SK-N-SH treated with all-trans-retinoic acid at 6 μM for 48 hours (cell line): ENCODE measurements at regions not wholly inside any gene's neighbourhood (a gene's known extent, or its start where the extent isn't known, plus 50 kb on each side); places are given as distances from the start of the nearest gene placed in this dataset.

Experiments used
- ATAC-seq: fragments of 200-7000 bp; cut with Tn5 transposase; 3 replicates; pipeline ENCODE4 v1.9.1; 2020; ENCODE audit warnings: mild to moderate bottlenecking, moderate library complexity
- ARNTL ChIP-seq: fragments of 450-650 bp; formaldehyde crosslinking; IDR thresholded peaks from 2 replicates; pipeline ENCODE4 v1.5.0; 2020; ENCODE audit warnings: low read depth, mild to moderate bottlenecking, moderate library complexity, borderline replicate concordance
- BACH2 ChIP-seq: fragments of 250-450 bp; sonication (Bioruptor Pico); IDR thresholded peaks from 2 replicates; pipeline ENCODE4 v1.9.0; 2021; ENCODE audit warnings: mild to moderate bottlenecking, borderline replicate concordance
- CSDC2 ChIP-seq: fragments of 250-450 bp; sonication (Bioruptor Pico); IDR thresholded peaks from 2 replicates; pipeline ENCODE4 v1.5.0; 2020; ENCODE audit warnings: mild to moderate bottlenecking, moderate library complexity
- ESRRG ChIP-seq: fragments of 250-450 bp; sonication (Bioruptor Pico); IDR thresholded peaks from 2 replicates; pipeline ENCODE4 v1.6.1; 2021; ENCODE audit warnings: mild to moderate bottlenecking
- GLIS3 ChIP-seq: fragments of 250-450 bp; sonication (Bioruptor Pico); IDR thresholded peaks from 2 replicates; pipeline ENCODE4 v1.5.0; 2020; ENCODE audit warnings: mild to moderate bottlenecking, moderate library complexity
- ISL1 ChIP-seq: fragments of 250-450 bp; sonication (Bioruptor Pico); IDR thresholded peaks from 2 replicates; pipeline ENCODE4 v2.1.2; 2022; ENCODE audit warnings: mild to moderate bottlenecking, moderate library complexity
- OSR1 ChIP-seq: fragments of 250-450 bp; sonication (Bioruptor Pico); IDR thresholded peaks from 2 replicates; pipeline ENCODE4 v1.8.0; 2022; ENCODE audit warnings: moderate library complexity, mild to moderate bottlenecking, inconsistent platforms
- PPARA ChIP-seq: fragments of 250-450 bp; sonication (Bioruptor Pico); IDR thresholded peaks from 2 replicates; pipeline ENCODE4 v1.5.0; 2020; ENCODE audit warnings: mild to moderate bottlenecking, borderline replicate concordance
- RARB ChIP-seq: fragments of 250-450 bp; sonication (Bioruptor Pico); IDR thresholded peaks from 2 replicates; pipeline ENCODE4 v1.8.0; 2021; ENCODE audit warnings: mild to moderate bottlenecking, moderate library complexity
- SNAI2 ChIP-seq: fragments of 250-450 bp; sonication (Bioruptor Pico); IDR thresholded peaks from 2 replicates; pipeline ENCODE4 v1.5.0; 2020; ENCODE audit warnings: mild to moderate bottlenecking, moderate library complexity
- TCF4 ChIP-seq: fragments of 250-450 bp; sonication (Bioruptor Pico); IDR thresholded peaks from 2 replicates; pipeline ENCODE4 v1.8.0; 2021; ENCODE audit warnings: mild to moderate bottlenecking, moderate library complexity, borderline replicate concordance
- ZC3H10 ChIP-seq: fragments of 250-450 bp; sonication (Bioruptor Pico); IDR thresholded peaks from 2 replicates; pipeline ENCODE4 v1.5.1; 2021; ENCODE audit warnings: mild to moderate bottlenecking, moderate library complexity
- ZFP3 ChIP-seq: fragments of 250-450 bp; sonication (Bioruptor Pico); IDR thresholded peaks from 2 replicates; pipeline ENCODE4 v1.5.0; 2020; ENCODE audit warnings: mild to moderate bottlenecking, moderate library complexity
- ZFP30 ChIP-seq: fragments of 450-650 bp; formaldehyde crosslinking; IDR thresholded peaks from 2 replicates; pipeline ENCODE4 v1.5.0; 2022; ENCODE audit warnings: mild to moderate bottlenecking, moderate library complexity
- ZNF565 ChIP-seq: fragments of 450-650 bp; formaldehyde crosslinking; conservative IDR thresholded peaks from 2 replicates; pipeline ENCODE4 v1.5.0; 2020; ENCODE audit warnings: low read depth, mild to moderate bottlenecking, moderate library complexity
- ZNF70 ChIP-seq: fragments of 450-650 bp; formaldehyde crosslinking; IDR thresholded peaks from 2 replicates; pipeline ENCODE4 v1.5.0; 2020; ENCODE audit warnings: mild to moderate bottlenecking, moderate library complexity
- ZNF8 ChIP-seq: fragments of 450-650 bp; formaldehyde crosslinking; IDR thresholded peaks from 2 replicates; pipeline ENCODE4 v1.5.0; 2020; ENCODE audit warnings: mild to moderate bottlenecking, moderate library complexity
- TF ChIP-seq, protein P1 (sequence below): fragments of 250-450 bp; sonication (Bioruptor Pico); IDR thresholded peaks from 2 replicates; pipeline ENCODE4 v1.8.0; 2020; ENCODE audit warnings: mild to moderate bottlenecking, moderate library complexity, borderline replicate concordance
- TF ChIP-seq, protein P2 (sequence below): fragments of 250-450 bp; sonication (Bioruptor Pico); IDR thresholded peaks from 2 replicates; pipeline ENCODE4 v1.5.1; 2021; ENCODE audit warnings: mild to moderate bottlenecking, moderate library complexity
- TF ChIP-seq, protein P3 (sequence below): fragments of 250-450 bp; sonication (Bioruptor Pico); IDR thresholded peaks from 2 replicates; pipeline ENCODE4 v1.5.0; 2020; ENCODE audit warnings: mild to moderate bottlenecking, moderate library complexity
- TF ChIP-seq, protein P4 (sequence below): fragments of 250-450 bp; sonication (Bioruptor Pico); IDR thresholded peaks from 2 replicates; pipeline ENCODE4 v1.5.1; 2020; ENCODE audit warnings: low read depth, mild to moderate bottlenecking, moderate library complexity
- TF ChIP-seq, protein P5 (sequence below): fragments of 250-450 bp; sonication (Bioruptor Pico); IDR thresholded peaks from 2 replicates; pipeline ENCODE4 v1.8.0; 2021; ENCODE audit warnings: low read depth, mild to moderate bottlenecking, moderate library complexity, borderline replicate concordance

- TF ChIP-seq, protein P1, sequence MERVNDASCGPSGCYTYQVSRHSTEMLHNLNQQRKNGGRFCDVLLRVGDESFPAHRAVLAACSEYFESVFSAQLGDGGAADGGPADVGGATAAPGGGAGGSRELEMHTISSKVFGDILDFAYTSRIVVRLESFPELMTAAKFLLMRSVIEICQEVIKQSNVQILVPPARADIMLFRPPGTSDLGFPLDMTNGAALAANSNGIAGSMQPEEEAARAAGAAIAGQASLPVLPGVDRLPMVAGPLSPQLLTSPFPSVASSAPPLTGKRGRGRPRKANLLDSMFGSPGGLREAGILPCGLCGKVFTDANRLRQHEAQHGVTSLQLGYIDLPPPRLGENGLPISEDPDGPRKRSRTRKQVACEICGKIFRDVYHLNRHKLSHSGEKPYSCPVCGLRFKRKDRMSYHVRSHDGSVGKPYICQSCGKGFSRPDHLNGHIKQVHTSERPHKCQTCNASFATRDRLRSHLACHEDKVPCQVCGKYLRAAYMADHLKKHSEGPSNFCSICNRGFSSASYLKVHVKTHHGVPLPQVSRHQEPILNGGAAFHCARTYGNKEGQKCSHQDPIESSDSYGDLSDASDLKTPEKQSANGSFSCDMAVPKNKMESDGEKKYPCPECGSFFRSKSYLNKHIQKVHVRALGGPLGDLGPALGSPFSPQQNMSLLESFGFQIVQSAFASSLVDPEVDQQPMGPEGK (CRISPR knock-in tag) = no peak
- TF ChIP-seq, protein P2, sequence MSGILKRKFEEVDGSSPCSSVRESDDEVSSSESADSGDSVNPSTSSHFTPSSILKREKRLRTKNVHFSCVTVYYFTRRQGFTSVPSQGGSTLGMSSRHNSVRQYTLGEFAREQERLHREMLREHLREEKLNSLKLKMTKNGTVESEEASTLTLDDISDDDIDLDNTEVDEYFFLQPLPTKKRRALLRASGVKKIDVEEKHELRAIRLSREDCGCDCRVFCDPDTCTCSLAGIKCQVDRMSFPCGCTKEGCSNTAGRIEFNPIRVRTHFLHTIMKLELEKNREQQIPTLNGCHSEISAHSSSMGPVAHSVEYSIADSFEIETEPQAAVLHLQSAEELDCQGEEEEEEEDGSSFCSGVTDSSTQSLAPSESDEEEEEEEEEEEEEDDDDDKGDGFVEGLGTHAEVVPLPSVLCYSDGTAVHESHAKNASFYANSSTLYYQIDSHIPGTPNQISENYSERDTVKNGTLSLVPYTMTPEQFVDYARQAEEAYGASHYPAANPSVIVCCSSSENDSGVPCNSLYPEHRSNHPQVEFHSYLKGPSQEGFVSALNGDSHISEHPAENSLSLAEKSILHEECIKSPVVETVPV = no peak
- TF ChIP-seq ZC3H10 (CRISPR knock-in tag) (no peak), ZNF8 (CRISPR knock-in tag) (no peak), ESRRG (CRISPR knock-in tag) (no peak), OSR1 (CRISPR knock-in tag) (no peak), TCF4 (CRISPR knock-in tag) (no peak)
- TF ChIP-seq, protein P3, sequence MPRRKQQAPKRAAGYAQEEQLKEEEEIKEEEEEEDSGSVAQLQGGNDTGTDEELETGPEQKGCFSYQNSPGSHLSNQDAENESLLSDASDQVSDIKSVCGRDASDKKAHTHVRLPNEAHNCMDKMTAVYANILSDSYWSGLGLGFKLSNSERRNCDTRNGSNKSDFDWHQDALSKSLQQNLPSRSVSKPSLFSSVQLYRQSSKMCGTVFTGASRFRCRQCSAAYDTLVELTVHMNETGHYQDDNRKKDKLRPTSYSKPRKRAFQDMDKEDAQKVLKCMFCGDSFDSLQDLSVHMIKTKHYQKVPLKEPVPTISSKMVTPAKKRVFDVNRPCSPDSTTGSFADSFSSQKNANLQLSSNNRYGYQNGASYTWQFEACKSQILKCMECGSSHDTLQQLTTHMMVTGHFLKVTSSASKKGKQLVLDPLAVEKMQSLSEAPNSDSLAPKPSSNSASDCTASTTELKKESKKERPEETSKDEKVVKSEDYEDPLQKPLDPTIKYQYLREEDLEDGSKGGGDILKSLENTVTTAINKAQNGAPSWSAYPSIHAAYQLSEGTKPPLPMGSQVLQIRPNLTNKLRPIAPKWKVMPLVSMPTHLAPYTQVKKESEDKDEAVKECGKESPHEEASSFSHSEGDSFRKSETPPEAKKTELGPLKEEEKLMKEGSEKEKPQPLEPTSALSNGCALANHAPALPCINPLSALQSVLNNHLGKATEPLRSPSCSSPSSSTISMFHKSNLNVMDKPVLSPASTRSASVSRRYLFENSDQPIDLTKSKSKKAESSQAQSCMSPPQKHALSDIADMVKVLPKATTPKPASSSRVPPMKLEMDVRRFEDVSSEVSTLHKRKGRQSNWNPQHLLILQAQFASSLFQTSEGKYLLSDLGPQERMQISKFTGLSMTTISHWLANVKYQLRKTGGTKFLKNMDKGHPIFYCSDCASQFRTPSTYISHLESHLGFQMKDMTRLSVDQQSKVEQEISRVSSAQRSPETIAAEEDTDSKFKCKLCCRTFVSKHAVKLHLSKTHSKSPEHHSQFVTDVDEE (CRISPR knock-in tag) = no peak
- TF ChIP-seq, protein P4, sequence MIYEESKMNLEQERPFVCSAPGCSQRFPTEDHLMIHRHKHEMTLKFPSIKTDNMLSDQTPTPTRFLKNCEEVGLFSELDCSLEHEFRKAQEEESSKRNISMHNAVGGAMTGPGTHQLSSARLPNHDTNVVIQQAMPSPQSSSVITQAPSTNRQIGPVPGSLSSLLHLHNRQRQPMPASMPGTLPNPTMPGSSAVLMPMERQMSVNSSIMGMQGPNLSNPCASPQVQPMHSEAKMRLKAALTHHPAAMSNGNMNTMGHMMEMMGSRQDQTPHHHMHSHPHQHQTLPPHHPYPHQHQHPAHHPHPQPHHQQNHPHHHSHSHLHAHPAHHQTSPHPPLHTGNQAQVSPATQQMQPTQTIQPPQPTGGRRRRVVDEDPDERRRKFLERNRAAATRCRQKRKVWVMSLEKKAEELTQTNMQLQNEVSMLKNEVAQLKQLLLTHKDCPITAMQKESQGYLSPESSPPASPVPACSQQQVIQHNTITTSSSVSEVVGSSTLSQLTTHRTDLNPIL = no peak
- ATAC-seq = no peak
Observed at GRCh38 chr20:1806456-1806855, 88.8 kb upstream of the SIRPA start.

DNA sequence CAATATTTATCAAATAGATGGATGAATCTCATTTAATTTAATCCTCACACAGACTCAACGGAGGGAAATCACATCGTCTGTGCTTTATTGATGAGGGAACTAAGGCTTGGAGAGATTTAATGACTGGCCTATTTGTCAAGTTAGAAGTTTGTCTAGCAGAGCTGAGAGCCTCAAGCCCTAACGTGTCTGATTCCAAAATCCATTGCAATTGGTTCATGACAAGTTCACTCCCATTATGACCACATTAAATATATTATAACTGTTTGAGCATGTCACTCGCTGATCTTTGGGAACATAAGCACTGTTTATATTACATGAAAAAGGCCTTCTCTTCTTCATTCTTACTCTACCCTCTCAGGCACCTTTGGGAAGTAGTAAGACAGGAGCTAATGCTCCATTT lies 89.4 kb upstream of the SIRPA start:
- no peak for TF ChIP-seq CSDC2
- no peak for TF ChIP-seq BACH2 (CRISPR knock-in tag)
- no peak for TF ChIP-seq ZNF565 (CRISPR knock-in tag)
- TF ChIP-seq, protein P4 = no peak
- no peak for TF ChIP-seq GLIS3 (CRISPR knock-in tag)
- no peak for TF ChIP-seq ZNF70 (CRISPR knock-in tag)
- TF ChIP-seq, protein P1 (CRISPR knock-in tag) = no peak
- TF ChIP-seq ZFP3 (CRISPR knock-in tag) = no peak
- no peak for TF ChIP-seq PPARA (CRISPR knock-in tag)
- no peak for TF ChIP-seq OSR1 (CRISPR knock-in tag)
- no peak for TF ChIP-seq RARB (CRISPR knock-in tag)
- TF ChIP-seq ESRRG (CRISPR knock-in tag) = no peak
- TF ChIP-seq, protein P2 = no peak
- TF ChIP-seq ISL1 (CRISPR knock-in tag) = no peak
- TF ChIP-seq TCF4 (CRISPR knock-in tag) = no peak
- no peak for TF ChIP-seq ARNTL (CRISPR knock-in tag)
- TF ChIP-seq, protein P5, sequence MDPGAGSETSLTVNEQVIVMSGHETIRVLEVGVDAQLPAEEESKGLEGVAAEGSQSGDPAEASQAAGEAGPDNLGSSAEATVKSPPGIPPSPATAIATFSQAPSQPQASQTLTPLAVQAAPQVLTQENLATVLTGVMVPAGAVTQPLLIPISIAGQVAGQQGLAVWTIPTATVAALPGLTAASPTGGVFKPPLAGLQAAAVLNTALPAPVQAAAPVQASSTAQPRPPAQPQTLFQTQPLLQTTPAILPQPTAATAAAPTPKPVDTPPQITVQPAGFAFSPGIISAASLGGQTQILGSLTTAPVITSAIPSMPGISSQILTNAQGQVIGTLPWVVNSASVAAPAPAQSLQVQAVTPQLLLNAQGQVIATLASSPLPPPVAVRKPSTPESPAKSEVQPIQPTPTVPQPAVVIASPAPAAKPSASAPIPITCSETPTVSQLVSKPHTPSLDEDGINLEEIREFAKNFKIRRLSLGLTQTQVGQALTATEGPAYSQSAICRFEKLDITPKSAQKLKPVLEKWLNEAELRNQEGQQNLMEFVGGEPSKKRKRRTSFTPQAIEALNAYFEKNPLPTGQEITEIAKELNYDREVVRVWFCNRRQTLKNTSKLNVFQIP (CRISPR knock-in tag) = no peak
- TF ChIP-seq ZC3H10 (CRISPR knock-in tag) = no peak
- no peak for TF ChIP-seq SNAI2 (CRISPR knock-in tag)
- no peak for TF ChIP-seq ZFP30 (CRISPR knock-in tag)
- TF ChIP-seq, all 23 proteins: peak for 0
- no peak for ATAC-seq
